Endothelial cell (in vitro differentiated cells): ENCODE measurements at regions not wholly inside any gene's neighbourhood (a gene's known extent, or its start where the extent isn't known, plus 50 kb on each side); places are given as distances from the start of the nearest gene placed in this dataset.

Experiments
- DNase-seq: peaks from one replicate; pipeline ENCODE4 v3.0.0; 2021; ENCODE audit warnings: low spot score
- H3K27ac Mint-ChIP-seq: one replicate; pipeline ENCODE4 v1.8.0; 2021; ENCODE audit warnings: mixed read lengths, inconsistent platforms; ENCODE audit not compliant: unreplicated experiment
- H3K27me3 Mint-ChIP-seq: one replicate; pipeline ENCODE4 v1.8.0; 2021; ENCODE audit warnings: mild to moderate bottlenecking, moderate library complexity, mixed read lengths, inconsistent platforms; ENCODE audit not compliant: unreplicated experiment
- H3K36me3 Mint-ChIP-seq: one replicate; pipeline ENCODE4 v1.8.0; 2021; ENCODE audit warnings: mild to moderate bottlenecking, low read depth, mixed read lengths, inconsistent platforms; ENCODE audit not compliant: unreplicated experiment
- H3K4me1 Mint-ChIP-seq: one replicate; pipeline ENCODE4 v1.8.0; 2021; ENCODE audit warnings: mild to moderate bottlenecking, mixed read lengths, inconsistent platforms; ENCODE audit not compliant: unreplicated experiment
- H3K4me3 Mint-ChIP-seq: one replicate; pipeline ENCODE4 v1.8.0; 2021; ENCODE audit warnings: mild to moderate bottlenecking, mixed read lengths, inconsistent platforms; ENCODE audit not compliant: unreplicated experiment
- H3K9me3 Mint-ChIP-seq: one replicate; pipeline ENCODE4 v1.8.0; 2021; ENCODE audit warnings: mixed read lengths, inconsistent platforms; ENCODE audit not compliant: unreplicated experiment
- TF ChIP-seq, protein P1 (sequence below): fragments of 200-600 bp; sonication (generic); IDR thresholded peaks from one replicate; pipeline ENCODE4 v1.5.0; 2021; ENCODE audit warnings: antibody characterized with exemption; ENCODE audit not compliant: unreplicated experiment

GRCh38 chr9:14396171-14396570, 82.2 kb upstream of the NFIB start:
- Mint-ChIP-seq H3K27ac (no peak overlapping the region), H3K4me1 (peaks cover 7% of the 10 kb centered on the region)
- TF ChIP-seq, protein P1, sequence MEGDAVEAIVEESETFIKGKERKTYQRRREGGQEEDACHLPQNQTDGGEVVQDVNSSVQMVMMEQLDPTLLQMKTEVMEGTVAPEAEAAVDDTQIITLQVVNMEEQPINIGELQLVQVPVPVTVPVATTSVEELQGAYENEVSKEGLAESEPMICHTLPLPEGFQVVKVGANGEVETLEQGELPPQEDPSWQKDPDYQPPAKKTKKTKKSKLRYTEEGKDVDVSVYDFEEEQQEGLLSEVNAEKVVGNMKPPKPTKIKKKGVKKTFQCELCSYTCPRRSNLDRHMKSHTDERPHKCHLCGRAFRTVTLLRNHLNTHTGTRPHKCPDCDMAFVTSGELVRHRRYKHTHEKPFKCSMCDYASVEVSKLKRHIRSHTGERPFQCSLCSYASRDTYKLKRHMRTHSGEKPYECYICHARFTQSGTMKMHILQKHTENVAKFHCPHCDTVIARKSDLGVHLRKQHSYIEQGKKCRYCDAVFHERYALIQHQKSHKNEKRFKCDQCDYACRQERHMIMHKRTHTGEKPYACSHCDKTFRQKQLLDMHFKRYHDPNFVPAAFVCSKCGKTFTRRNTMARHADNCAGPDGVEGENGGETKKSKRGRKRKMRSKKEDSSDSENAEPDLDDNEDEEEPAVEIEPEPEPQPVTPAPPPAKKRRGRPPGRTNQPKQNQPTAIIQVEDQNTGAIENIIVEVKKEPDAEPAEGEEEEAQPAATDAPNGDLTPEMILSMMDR, result no peak

DNA sequence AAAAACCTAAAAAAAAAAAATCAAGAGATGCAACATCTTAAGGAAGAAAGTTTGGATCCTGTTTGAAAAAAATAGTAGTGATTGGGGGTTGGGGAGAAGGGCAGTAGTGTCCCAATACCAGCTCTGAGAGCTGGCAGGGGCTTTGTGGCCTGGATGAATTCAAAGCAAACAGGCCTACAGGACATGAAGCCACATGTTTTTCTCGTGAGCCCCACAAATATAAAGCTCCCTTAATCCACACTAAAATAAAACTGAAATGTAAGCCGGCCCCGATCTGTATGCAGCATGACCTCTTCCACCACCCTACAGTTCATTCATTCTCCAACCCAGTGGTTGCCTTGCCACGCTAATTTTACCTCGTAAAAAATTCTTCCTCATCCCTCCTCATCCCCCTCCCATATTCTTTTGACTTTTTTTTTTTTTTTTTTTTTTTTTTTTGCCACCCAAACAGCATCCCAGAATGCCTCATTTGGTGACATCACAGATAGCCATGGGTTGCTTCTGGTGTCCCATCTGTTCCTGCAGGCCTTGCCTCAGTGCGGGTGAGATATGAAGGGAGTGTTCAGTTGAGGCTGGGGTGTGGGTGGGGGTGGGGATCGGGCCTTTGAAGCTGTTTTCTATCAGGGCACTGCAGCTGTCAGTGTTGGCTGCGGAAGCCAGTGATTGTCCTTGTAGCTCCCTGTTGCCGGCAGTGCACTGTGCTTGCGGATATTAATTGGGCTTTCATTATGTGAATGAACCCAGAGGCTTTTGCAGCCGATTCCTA, 81.6 kb upstream of the NFIB start:
- TF ChIP-seq, protein P1, result no peak
- Mint-ChIP-seq H3K36me3 (peaks cover 3% of the 10 kb centered on the region), H3K9me3 (no peaks in the 10 kb centered on the region), H3K4me1 (peaks cover 4% of the 10 kb centered on the region), H3K27ac (no peak overlapping the region), H3K4me3 (no peak overlapping the region), H3K27me3 (peaks cover 1% of the 10 kb centered on the region)
- DNase-seq, result no peak

More at GRCh38 chr9:14396171-14396570, 82.2 kb upstream of the NFIB start:
- peaks cover 1% of the 10 kb centered on the region for H3K27me3 Mint-ChIP-seq
- no peaks in the 10 kb centered on the region for H3K9me3 Mint-ChIP-seq
- H3K4me3 Mint-ChIP-seq, result no peak overlapping the region
- peaks cover 3% of the 10 kb centered on the region for H3K36me3 Mint-ChIP-seq
- no peak for DNase-seq

DNA sequence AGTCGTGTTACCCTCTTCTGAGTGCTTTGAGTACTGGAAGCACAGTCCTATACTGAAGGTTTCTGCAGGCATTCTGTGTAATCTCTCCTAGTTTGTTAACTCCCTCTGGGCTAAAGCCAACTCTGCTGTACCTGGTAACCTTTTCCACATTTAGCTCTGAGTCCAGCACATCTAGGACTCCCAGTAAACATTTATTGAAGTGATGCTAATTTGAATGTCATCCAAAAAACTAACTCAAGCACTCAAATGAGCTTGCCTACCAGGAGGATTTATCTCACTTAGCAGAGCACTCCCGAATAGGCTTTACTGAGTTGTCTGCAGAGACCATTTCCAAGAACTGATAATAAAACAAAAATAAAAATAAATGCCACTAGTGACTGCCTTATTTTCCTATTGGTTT, 79.5 kb upstream of the NFIB start:
- H3K4me1 Mint-ChIP-seq, result no peaks in the 10 kb centered on the region
- peaks cover 3% of the 10 kb centered on the region for H3K36me3 Mint-ChIP-seq
- no peak overlapping the region for H3K27ac Mint-ChIP-seq
- no peaks in the 10 kb centered on the region for H3K9me3 Mint-ChIP-seq
- TF ChIP-seq, protein P1, result no peak
- DNase-seq, result no peak
- no peak overlapping the region for H3K4me3 Mint-ChIP-seq
- H3K27me3 Mint-ChIP-seq, result peaks cover 1% of the 10 kb centered on the region

GRCh38 chr9:14391620-14392019, 77.7 kb upstream of the NFIB start:
- no peak overlapping the region for H3K4me3 Mint-ChIP-seq
- H3K4me1 Mint-ChIP-seq, result no peaks in the 10 kb centered on the region
- no peak overlapping the region for H3K27ac Mint-ChIP-seq
- no peaks in the 10 kb centered on the region for H3K9me3 Mint-ChIP-seq
- peaks cover 3% of the 10 kb centered on the region for H3K36me3 Mint-ChIP-seq
- H3K27me3 Mint-ChIP-seq, result peaks cover 1% of the 10 kb centered on the region
- TF ChIP-seq, protein P1, result no peak
- no peak for DNase-seq

GRCh38 chr9:14389657-14390056, 75.7 kb upstream of the NFIB start:
- H3K9me3 Mint-ChIP-seq, result no peaks in the 10 kb centered on the region
- peaks cover 3% of the 10 kb centered on the region for H3K36me3 Mint-ChIP-seq
- H3K4me3 Mint-ChIP-seq, result no peak overlapping the region
- H3K4me1 Mint-ChIP-seq, result no peaks in the 10 kb centered on the region
- DNase-seq, result no peak
- TF ChIP-seq, protein P1, result no peak
- H3K27ac Mint-ChIP-seq, result no peak overlapping the region
- H3K27me3 Mint-ChIP-seq, result peaks cover 1% of the 10 kb centered on the region
